Nephron progenitor cell (in vitro differentiated cells): ENCODE measurements at regions not wholly inside any gene's neighbourhood (a gene's known extent, or its start where the extent isn't known, plus 50 kb on each side); places are given as distances from the start of the nearest gene placed in this dataset.

Experiments used
- DNase-seq: peaks from one replicate; pipeline ENCODE4 v3.0.0; 2021
- H3K27ac Mint-ChIP-seq: 2 replicates; pipeline ENCODE4 v1.8.0; 2021; ENCODE audit warnings: mild to moderate bottlenecking, moderate library complexity, mixed read lengths
- H3K27me3 Mint-ChIP-seq: 2 replicates; pipeline ENCODE4 v1.8.0; 2021; ENCODE audit warnings: mild to moderate bottlenecking, low read depth, mixed read lengths; ENCODE audit not compliant: poor library complexity
- H3K36me3 Mint-ChIP-seq: 2 replicates; pipeline ENCODE4 v1.8.0; 2021; ENCODE audit warnings: low read depth, mixed read lengths
- H3K4me1 Mint-ChIP-seq: 2 replicates; pipeline ENCODE4 v1.8.0; 2021; ENCODE audit warnings: mixed read lengths
- H3K4me3 Mint-ChIP-seq: 2 replicates; pipeline ENCODE4 v1.8.0; 2021; ENCODE audit warnings: mild to moderate bottlenecking, moderate library complexity, mixed read lengths
- H3K9me3 Mint-ChIP-seq: 2 replicates; pipeline ENCODE4 v1.8.0; 2021; ENCODE audit warnings: mild to moderate bottlenecking, moderate library complexity, mixed read lengths
- CTCF ChIP-seq: fragments of 200-600 bp; sonication (generic); IDR thresholded peaks from 2 replicates; pipeline ENCODE4 v1.5.0; 2021; ENCODE audit warnings: antibody characterized with exemption

GRCh38 chr3:150333477-150333876 lies 74.6 kb upstream of the TSC22D2 start:
- peaks cover 25% of the 10 kb centered on the region for H3K4me1 Mint-ChIP-seq
- peaks cover 12% of the 10 kb centered on the region for H3K36me3 Mint-ChIP-seq
- H3K9me3 Mint-ChIP-seq: peaks cover 16% of the 10 kb centered on the region
- no peak overlapping the region for H3K4me3 Mint-ChIP-seq
- no peak overlapping the region for H3K27ac Mint-ChIP-seq
- H3K27me3 Mint-ChIP-seq: no peaks in the 10 kb centered on the region
- no peak for DNase-seq
- no peak for TF ChIP-seq CTCF

GRCh38 chr3:150331978-150332568 lies 76.0 kb upstream of the TSC22D2 start:
- DNase-seq: no peak
- Mint-ChIP-seq H3K36me3 (no peaks in the 10 kb centered on the region), H3K27me3 (peaks cover 5% of the 10 kb centered on the region), H3K27ac (no peak overlapping the region), H3K4me3 (no peak overlapping the region), H3K4me1 (peaks cover 25% of the 10 kb centered on the region), H3K9me3 (peaks cover 8% of the 10 kb centered on the region)
- TF ChIP-seq CTCF: no peak

- Mint-ChIP-seq H3K36me3 (no peaks in the 10 kb centered on the region), H3K4me3 (no peak overlapping the region), H3K27ac (no peak overlapping the region), H3K27me3 (peaks cover 5% of the 10 kb centered on the region), H3K9me3 (peaks cover 8% of the 10 kb centered on the region), H3K4me1 (peaks cover 25% of the 10 kb centered on the region)
- no peak for TF ChIP-seq CTCF
- DNase-seq: no peak
These were observed 77.2 kb upstream of the TSC22D2 start for GRCh38 chr3:150330872-150331271.

GRCh38 chr3:150330174-150330573 lies 77.9 kb upstream of the TSC22D2 start:
- Mint-ChIP-seq H3K9me3 (peaks cover 8% of the 10 kb centered on the region), H3K27me3 (peaks cover 5% of the 10 kb centered on the region), H3K27ac (no peak overlapping the region), H3K4me3 (no peak overlapping the region), H3K4me1 (peaks cover 31% of the 10 kb centered on the region), H3K36me3 (no peaks in the 10 kb centered on the region)
- no peak for DNase-seq
- no peak for TF ChIP-seq CTCF

- H3K4me1 Mint-ChIP-seq: peaks cover 34% of the 10 kb centered on the region
- peaks cover 5% of the 10 kb centered on the region for H3K27me3 Mint-ChIP-seq
- no peak overlapping the region for H3K27ac Mint-ChIP-seq
- H3K4me3 Mint-ChIP-seq: no peak overlapping the region
- H3K9me3 Mint-ChIP-seq: peaks cover 8% of the 10 kb centered on the region
- DNase-seq: no peak
- H3K36me3 Mint-ChIP-seq: no peaks in the 10 kb centered on the region
- TF ChIP-seq CTCF: no peak
These were observed 78.7 kb upstream of the TSC22D2 start for GRCh38 chr3:150329408-150329807.

GRCh38 chr3:150328654-150329040 lies 79.5 kb upstream of the TSC22D2 start:
- Mint-ChIP-seq H3K4me1 (peaks cover 34% of the 10 kb centered on the region), H3K27ac (no peak overlapping the region), H3K36me3 (peaks cover under 1% of the 10 kb centered on the region), H3K27me3 (peaks cover 5% of the 10 kb centered on the region), H3K9me3 (peaks cover 7% of the 10 kb centered on the region), H3K4me3 (no peak overlapping the region)
- DNase-seq: no peak
- TF ChIP-seq CTCF: no peak
